ENCODE measurements at regions not wholly inside any gene's neighbourhood (a gene's known extent, or its start where the extent isn't known, plus 50 kb on each side); places are given as distances from the start of the nearest gene placed in this dataset.
"Not testable (repeated sequence)": the region's sequence is repeated elsewhere in the genome, so short reads cannot be mapped to it uniquely, and the experiment has no call there.

DNA sequence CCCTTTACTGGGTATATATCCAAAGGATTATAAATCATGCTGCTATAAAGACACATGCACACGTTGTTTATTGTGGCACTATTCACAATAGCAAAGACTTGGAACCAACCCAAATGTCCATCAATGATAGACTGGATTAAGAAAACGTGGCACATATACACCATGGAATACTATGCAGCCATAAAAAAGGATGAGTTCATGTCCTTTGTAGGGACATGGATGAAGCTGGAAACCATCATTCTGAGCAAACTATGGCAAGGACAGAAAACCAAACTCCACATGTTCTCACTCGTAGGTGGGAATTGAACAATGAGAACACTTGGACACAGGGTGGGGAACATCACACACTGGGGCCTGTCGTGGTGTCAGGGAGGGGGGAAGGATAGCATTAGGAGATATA is 59.2 kb downstream of the CXorf49B start:
- not testable (repeated sequence) for H3K4me3 ChIP-seq (ENCODE audit: low read depth, low read length); DNase-seq (ENCODE audit: low read depth)

DNA sequence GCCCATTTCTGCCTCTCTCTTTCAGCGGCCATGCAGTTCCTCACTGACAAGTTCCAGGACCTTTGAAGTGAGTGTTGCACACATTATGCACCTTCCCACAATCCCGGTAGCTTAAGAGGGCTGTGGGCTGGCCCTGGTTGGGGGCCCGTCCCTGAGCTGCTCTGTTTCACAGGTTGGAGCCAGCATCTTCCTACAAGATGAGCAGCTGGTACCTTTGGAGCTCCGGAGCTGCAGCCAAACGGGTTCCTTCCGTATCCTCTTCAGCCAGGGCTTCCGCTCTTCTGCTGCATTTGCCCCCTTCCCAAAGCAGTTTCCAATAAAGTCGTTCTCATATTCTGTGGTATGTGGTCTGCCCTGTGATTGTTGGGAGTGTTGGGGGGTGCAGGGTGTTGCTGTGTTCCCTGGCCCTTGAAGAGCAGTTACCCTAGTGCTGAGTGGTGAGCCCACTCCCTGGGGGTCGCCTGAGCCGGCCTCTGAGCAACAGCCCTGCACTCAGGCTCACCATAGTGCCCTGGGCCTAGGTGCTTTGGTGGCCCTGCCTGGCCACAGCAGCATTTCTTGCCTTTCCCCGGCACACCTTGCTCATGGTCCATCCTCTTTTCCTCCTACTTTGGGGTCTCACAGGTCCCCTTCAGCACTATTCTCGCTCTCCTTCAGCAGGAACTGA is 60.4 kb downstream of the CXorf49B start:
- no peak overlapping the region for H3K4me3 ChIP-seq (ENCODE audit: low read depth, low read length)
- no peak for TF ChIP-seq POLR2A (IDR thresholded peaks at IDR 0.05; ENCODE audit: extremely low read depth, insufficient read length)
- TF ChIP-seq MYC (IDR thresholded peaks at IDR 0.05; ENCODE audit: low read depth, low read length), result no peak
- TF ChIP-seq, protein P1, sequence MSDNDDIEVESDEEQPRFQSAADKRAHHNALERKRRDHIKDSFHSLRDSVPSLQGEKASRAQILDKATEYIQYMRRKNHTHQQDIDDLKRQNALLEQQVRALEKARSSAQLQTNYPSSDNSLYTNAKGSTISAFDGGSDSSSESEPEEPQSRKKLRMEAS (IDR thresholded peaks at IDR 0.05; ENCODE audit: low read depth, low read length), result no peak
- TF ChIP-seq, protein P2, sequence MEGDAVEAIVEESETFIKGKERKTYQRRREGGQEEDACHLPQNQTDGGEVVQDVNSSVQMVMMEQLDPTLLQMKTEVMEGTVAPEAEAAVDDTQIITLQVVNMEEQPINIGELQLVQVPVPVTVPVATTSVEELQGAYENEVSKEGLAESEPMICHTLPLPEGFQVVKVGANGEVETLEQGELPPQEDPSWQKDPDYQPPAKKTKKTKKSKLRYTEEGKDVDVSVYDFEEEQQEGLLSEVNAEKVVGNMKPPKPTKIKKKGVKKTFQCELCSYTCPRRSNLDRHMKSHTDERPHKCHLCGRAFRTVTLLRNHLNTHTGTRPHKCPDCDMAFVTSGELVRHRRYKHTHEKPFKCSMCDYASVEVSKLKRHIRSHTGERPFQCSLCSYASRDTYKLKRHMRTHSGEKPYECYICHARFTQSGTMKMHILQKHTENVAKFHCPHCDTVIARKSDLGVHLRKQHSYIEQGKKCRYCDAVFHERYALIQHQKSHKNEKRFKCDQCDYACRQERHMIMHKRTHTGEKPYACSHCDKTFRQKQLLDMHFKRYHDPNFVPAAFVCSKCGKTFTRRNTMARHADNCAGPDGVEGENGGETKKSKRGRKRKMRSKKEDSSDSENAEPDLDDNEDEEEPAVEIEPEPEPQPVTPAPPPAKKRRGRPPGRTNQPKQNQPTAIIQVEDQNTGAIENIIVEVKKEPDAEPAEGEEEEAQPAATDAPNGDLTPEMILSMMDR (IDR thresholded peaks at IDR 0.05; ENCODE audit: low read depth, low read length), result no peak
- no peak for DNase-seq (ENCODE audit: low read depth)

DNA sequence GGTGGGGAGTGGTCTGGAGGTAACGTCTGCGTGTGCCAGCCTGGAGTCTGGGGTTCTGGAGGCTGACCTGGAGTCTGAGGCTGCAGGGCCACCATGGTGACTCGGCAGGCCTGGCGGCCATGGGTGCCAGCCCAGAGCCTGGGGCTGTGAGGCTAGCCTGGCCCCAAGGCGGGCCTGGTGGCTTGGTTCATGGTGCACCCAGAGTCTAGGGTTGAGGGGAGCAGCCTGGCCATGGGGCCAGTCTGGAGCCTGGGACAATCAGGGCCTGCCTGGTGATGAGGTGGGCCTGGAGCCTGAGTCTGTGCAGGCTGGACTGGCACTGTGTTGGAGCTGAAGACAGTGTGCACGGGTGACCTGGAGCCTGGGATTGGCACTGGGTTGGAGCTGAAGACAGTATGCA is 64.9 kb downstream of the CXorf49B start:
- TF ChIP-seq, protein P2 (IDR thresholded peaks at IDR 0.05; ENCODE audit: low read depth, low read length), result no peak
- no peak for TF ChIP-seq MYC (IDR thresholded peaks at IDR 0.05; ENCODE audit: low read depth, low read length)
- TF ChIP-seq, protein P1 (IDR thresholded peaks at IDR 0.05; ENCODE audit: low read depth, low read length), result no peak
- TF ChIP-seq POLR2A (IDR thresholded peaks at IDR 0.05; ENCODE audit: extremely low read depth, insufficient read length), result no peak
- H3K4me3 ChIP-seq (ENCODE audit: low read depth, low read length), result no peak overlapping the region
- DNase-seq (ENCODE audit: low read depth), result no peak

DNA sequence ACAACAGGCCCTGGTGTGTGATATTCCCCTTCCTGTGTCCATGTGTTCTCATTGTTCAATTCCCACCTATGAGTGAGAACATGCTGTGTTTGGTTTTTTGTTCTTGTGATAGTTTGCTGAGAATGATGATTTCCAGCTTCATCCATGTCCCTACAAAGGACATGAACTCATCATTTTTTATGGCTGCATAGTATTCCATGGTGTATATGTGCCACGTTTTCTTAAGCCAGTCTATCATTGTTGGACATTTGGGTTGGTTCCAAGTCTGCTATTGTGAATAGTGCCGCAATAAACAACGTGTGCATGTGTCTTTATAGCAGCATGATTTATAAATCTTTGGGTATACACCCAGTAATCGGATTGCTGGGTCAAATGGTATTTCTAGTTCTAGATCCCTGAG is 72.6 kb upstream of the NHSL2 start:
- DNase-seq (ENCODE audit: low read depth); H3K4me3 ChIP-seq (ENCODE audit: low read depth, low read length): not testable (repeated sequence)

DNA sequence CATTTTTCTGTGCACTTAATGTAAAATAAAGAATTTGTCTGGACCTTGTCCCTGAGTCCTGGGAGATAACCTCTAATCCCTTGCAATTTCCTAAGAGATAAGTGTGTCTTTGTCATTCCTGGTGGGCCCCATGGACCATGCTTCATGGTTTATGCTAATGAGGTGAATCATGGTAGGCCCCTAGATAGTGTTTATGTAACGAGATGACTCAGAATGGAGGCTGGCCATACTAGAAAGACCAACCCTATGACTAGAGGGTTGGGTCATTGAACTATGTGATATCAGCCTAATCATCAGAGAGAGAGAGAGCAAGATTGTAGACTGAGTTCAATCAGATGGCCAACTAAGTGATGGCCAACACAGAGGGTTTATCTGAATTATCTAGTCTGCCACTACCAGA is 64.2 kb upstream of the NHSL2 start:
- H3K4me3 ChIP-seq (ENCODE audit: low read depth, low read length), result no peak overlapping the region
- no peak for DNase-seq (ENCODE audit: low read depth)
- TF ChIP-seq, protein P2 (IDR thresholded peaks at IDR 0.05; ENCODE audit: low read depth, low read length), result no peak
- TF ChIP-seq POLR2A (IDR thresholded peaks at IDR 0.05; ENCODE audit: extremely low read depth, insufficient read length) (no peak), MYC (IDR thresholded peaks at IDR 0.05; ENCODE audit: low read depth, low read length) (no peak)

DNA sequence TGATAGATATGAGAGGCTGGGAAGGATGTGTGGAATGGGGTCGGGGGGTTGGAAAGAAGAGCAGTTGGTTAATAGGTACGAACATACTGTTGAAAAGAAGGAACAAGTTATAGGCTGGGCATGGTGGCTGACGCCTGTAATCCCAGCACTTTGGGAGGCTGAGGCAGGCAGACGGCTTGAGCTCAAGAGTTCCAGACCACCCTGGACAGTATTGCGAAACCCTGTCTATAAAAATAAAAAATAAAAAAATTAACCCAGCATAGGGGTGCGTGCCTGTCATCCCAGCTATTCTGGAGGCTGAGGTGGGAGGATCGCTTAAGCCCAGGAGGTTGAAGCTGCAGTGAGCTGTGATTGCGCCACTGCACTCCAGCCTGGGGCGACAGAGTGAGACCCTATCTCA is 58.5 kb upstream of the NHSL2 start:
- TF ChIP-seq, protein P1 (IDR thresholded peaks at IDR 0.05; ENCODE audit: low read depth, low read length), result no peak
- TF ChIP-seq MYC (IDR thresholded peaks at IDR 0.05; ENCODE audit: low read depth, low read length) (no peak), POLR2A (IDR thresholded peaks at IDR 0.05; ENCODE audit: extremely low read depth, insufficient read length) (no peak)
- TF ChIP-seq, protein P2 (IDR thresholded peaks at IDR 0.05; ENCODE audit: low read depth, low read length), result no peak
- no peak for DNase-seq (ENCODE audit: low read depth)

DNA sequence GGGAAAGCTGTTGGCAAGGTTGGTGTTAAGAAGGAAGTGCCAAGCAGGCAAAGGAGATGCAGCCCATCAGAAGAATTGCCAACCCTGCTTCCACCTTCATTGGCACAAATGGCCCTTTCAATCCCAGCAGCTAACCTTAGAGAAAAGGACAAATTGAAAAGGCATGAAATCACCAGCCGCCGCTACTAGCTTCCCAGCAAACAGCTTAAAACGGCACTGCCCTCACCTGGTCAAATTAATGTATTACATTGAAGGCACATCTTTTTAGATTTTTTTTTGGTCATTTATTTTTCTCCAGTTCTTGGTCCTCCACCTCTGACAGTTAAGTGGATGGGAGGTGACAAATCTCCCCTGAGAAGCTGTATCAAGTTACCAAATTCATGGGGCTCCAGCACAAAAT is 51.0 kb upstream of the NHSL2 start:
- DNase-seq (ENCODE audit: low read depth), result peak; percentile 36
- TF ChIP-seq, protein P2 (IDR thresholded peaks at IDR 0.05; ENCODE audit: low read depth, low read length), result peak; percentile 22
- TF ChIP-seq MYC (IDR thresholded peaks at IDR 0.05; ENCODE audit: low read depth, low read length), result no peak

More for the DNA sequence above, 58.5 kb upstream of the NHSL2 start:
- no peak overlapping the region for H3K4me3 ChIP-seq (ENCODE audit: low read depth, low read length)

More for the DNA sequence above, 51.0 kb upstream of the NHSL2 start:
- H3K4me3 ChIP-seq (ENCODE audit: low read depth, low read length), result no peak overlapping the region

All from NB4 (cell line).